Fibroblast of lung (primary cell): ENCODE measurements at regions not wholly inside any gene's neighbourhood (a gene's known extent, or its start where the extent isn't known, plus 50 kb on each side); places are given as distances from the start of the nearest gene placed in this dataset.

ENCODE experiments used
- CTCF ChIP-seq, 2 donors: IDR thresholded peaks in 1 of 2; conservative IDR thresholded peaks in 1 of 2; 1 replicate in 1 of 2; 2 replicates in 1 of 2; pipeline ENCODE4 v1.5.1; 2011 to 2012; ENCODE audit warnings: low read length in 2 of 2, control low read depth in 1 of 2, inconsistent platforms in 1 of 2, low read depth in 1 of 2, mild to moderate bottlenecking in 1 of 2
- EZH2 ChIP-seq: IDR thresholded peaks from 2 replicates; pipeline ENCODE4 v1.5.1; 2012; ENCODE audit warnings: low read length, control low read depth, mild to moderate bottlenecking; ENCODE audit errors: missing control alignments

GRCh38 chr4:19402581-19403065, 849.1 kb upstream of the SLIT2 start:
- TF ChIP-seq CTCF (conservative IDR thresholded peaks at IDR 0.05 in 1 of 2, IDR thresholded peaks at IDR 0.05 in 1 of 2; ENCODE audit: low read depth in 1 of 2, low read length in 2 of 2) (no peak), EZH2 (no peak)
